Lung (tissue), 11 donors: ENCODE measurements at regions not wholly inside any gene's neighbourhood (a gene's known extent, or its start where the extent isn't known, plus 50 kb on each side); places are given as distances from the start of the nearest gene placed in this dataset.

Source experiments
- ATAC-seq: fragments of 200-7000 bp; cut with Tn5 transposase; one replicate; pipeline ENCODE4 v1.9.1; 2020; ENCODE audit warnings: moderate number of reproducible peaks; ENCODE audit not compliant: insufficient read depth, low FRiP score
- DNase-seq, 3 donors: peaks; one replicate each; pipeline ENCODE4 v3.0.0-alpha.2; 2013 to 2017
- H3K27ac ChIP-seq, 2 donors: one replicate each; pipeline ENCODE4 v1.5.1; 2013; ENCODE audit warnings: mild to moderate bottlenecking in 2 of 2, moderate library complexity in 2 of 2, control low read depth in 1 of 2, inconsistent platforms in 1 of 2, low read depth in 1 of 2, low read length in 1 of 2
- H3K27me3 ChIP-seq, 3 donors: one replicate each; pipeline ENCODE4 v1.5.1; 2013; ENCODE audit warnings: low read length in 2 of 3; ENCODE audit not compliant: control insufficient read depth in 3 of 3, insufficient read depth in 3 of 3
- H3K36me3 ChIP-seq, 4 donors: one replicate each; pipeline ENCODE4 v1.5.1; 2013; ENCODE audit warnings: low read length in 4 of 4, mild to moderate bottlenecking in 1 of 4, moderate library complexity in 1 of 4; ENCODE audit not compliant: control insufficient read depth in 4 of 4, insufficient read depth in 4 of 4
- H3K4me1 ChIP-seq, 5 donors: one replicate each; pipeline ENCODE4 v1.5.1; 2013; ENCODE audit warnings: low read length in 5 of 5, mild to moderate bottlenecking in 2 of 5, moderate library complexity in 1 of 5; ENCODE audit not compliant: control insufficient read depth in 5 of 5, insufficient read depth in 5 of 5
- H3K4me3 ChIP-seq: one replicate; pipeline ENCODE4 v1.5.1; 2013; ENCODE audit warnings: mild to moderate bottlenecking, control low read depth, moderate library complexity
- H3K9ac ChIP-seq, 2 donors: one replicate each; pipeline ENCODE4 v1.5.1; 2013; ENCODE audit warnings: low read length in 2 of 2, control low read depth in 1 of 2; ENCODE audit not compliant: insufficient read depth in 1 of 2
- H3K9me3 ChIP-seq, 4 donors: one replicate each; pipeline ENCODE4 v1.5.1; 2013; ENCODE audit warnings: low read length in 3 of 4, mild to moderate bottlenecking in 1 of 4, moderate library complexity in 1 of 4; ENCODE audit not compliant: control insufficient read depth in 4 of 4, insufficient read depth in 3 of 4
- CTCF ChIP-seq: IDR thresholded peaks from 2 replicates; pipeline ENCODE4 v1.5.1; 2012; ENCODE audit warnings: mild to moderate bottlenecking; ENCODE audit errors: control extremely low read depth, extremely low read depth
- WGBS, 2 donors: extraction: QIAGEN DNeasy Blood & Tissue Kit; methylation state at CpG; one replicate each; pipeline ENCODE4 v1.1.7; 2013; 5-methylcytosine and 5-hydroxymethylcytosine counted together
- donor health status: control.
- donor health status: control.
- donor health status: Bipolar disorder and iron deficiency.
- donor health status: healthy.
- donor health status: DM: yes; HTN: yes; CAD: no.

GRCh38 chr7:49172639-49173038 is 248.3 kb downstream of the CDC14C start:
- no peak for TF ChIP-seq CTCF
- no peak overlapping the region for H3K9ac ChIP-seq
- no peak overlapping the region for H3K27ac ChIP-seq
- WGBS, 2 donors, result 91 to 98% methylated on average over 1 of the region's 1 CpG
- no peaks in the 10 kb centered on the region for H3K9me3 ChIP-seq
- no peak for ATAC-seq
- DNase-seq, result no peak
- no peaks in the 10 kb centered on the region for H3K27me3 ChIP-seq
- H3K4me1 ChIP-seq, result no peaks in the 10 kb centered on the region
- no peak overlapping the region for H3K4me3 ChIP-seq
- no peaks in the 10 kb centered on the region for H3K36me3 ChIP-seq

- 93 to 98% methylated on average over 2 of the region's 2 CpGs for WGBS, 2 donors
- no peak overlapping the region for H3K9ac ChIP-seq
- DNase-seq, result no peak
- H3K4me3 ChIP-seq, result no peak overlapping the region
- H3K27ac ChIP-seq, result no peak overlapping the region
- ATAC-seq, result no peak
- TF ChIP-seq CTCF, result no peak
- no peaks in the 10 kb centered on the region for H3K9me3 ChIP-seq
- H3K4me1 ChIP-seq, result no peaks in the 10 kb centered on the region
- no peaks in the 10 kb centered on the region for H3K36me3 ChIP-seq
- H3K27me3 ChIP-seq, result no peaks in the 10 kb centered on the region
These were observed 250.0 kb downstream of the CDC14C start for GRCh38 chr7:49174396-49174795.

GRCh38 chr7:49187543-49188268 is 263.4 kb downstream of the CDC14C start:
- no peak for TF ChIP-seq CTCF
- Histone ChIP-seq H3K4me3 (no peak overlapping the region), H3K9me3 (no peaks in the 10 kb centered on the region), H3K27ac (no peak overlapping the region), H3K27me3 (no peaks in the 10 kb centered on the region), H3K9ac (no peak overlapping the region), H3K4me1 (no peaks in the 10 kb centered on the region), H3K36me3 (no peaks in the 10 kb centered on the region)
- no peak for DNase-seq
- ATAC-seq, result no peak
- 78 to 80% methylated on average over 3 of the region's 3 CpGs for WGBS, 2 donors
